Hematopoietic multipotent progenitor cell (in vitro differentiated cells): ENCODE measurements at regions not wholly inside any gene's neighbourhood (a gene's known extent, or its start where the extent isn't known, plus 50 kb on each side); places are given as distances from the start of the nearest gene placed in this dataset. TPM values are rescaled to one million over a fixed set of nuclear protein-coding genes. Genes with fewer than 3 reads are reported as not detected.

Source experiments
- DNase-seq, 3 donors: peaks; one replicate each; pipeline ENCODE4 v3.0.0-alpha.2; 2011 to 2015; ENCODE audit warnings: low read depth in 2 of 3, low spot score in 2 of 3
- small RNA-seq: library from RNA; depleted of rRNA; stranded (forward); fragments of <200 nt; gene quantifications from one replicate; pipeline ENCODE3, GENCODE V24; 2012

DNA sequence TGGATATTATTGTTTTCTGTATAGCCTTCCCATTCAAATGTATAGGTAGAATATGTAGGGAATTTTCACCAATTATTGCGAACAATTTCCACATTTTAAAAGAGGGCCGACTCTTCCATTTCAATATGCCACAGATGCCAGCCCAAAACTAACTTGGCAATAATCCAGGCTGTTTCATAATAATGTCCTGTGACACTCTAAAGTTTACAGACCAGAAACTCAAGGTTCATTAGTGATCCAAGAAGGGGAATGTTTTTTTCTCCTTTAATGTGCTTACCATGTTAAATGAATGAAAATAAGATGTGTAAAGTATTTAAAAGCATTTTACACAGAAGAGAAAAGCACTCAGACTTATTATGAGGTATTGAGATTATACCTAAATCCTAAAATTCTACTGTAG is 63.0 kb upstream of the FAM3C start:
- no peak for DNase-seq

DNA sequence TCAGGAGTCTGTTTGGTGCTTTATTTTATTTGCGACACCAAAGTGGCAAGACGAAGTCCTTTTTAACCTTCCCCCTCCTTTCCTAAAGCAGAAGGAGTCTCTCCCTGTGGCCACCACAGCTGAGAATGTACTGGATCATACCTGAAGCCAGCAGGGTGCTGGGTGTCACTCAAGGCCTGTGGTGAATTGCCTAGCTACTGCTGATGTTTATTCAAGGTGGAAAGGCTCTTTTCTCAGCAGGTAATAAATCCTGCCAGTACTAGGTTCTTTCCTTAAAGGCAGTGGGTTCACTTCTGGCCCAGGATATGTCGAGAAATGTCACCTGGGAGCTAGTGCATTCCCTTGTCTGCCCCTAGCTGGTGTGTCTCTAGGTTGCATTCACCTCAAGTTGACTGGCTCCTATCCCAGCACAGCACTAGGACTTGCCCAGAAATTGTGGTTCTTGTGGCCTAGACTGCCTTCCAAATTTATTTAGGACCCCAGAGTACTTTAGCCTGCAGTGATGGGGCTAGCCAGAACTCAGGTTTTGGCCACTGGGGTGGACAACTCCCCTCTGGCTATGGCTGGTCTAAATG is 60.8 kb upstream of the FAM3C start:
- no peak for DNase-seq

DNA sequence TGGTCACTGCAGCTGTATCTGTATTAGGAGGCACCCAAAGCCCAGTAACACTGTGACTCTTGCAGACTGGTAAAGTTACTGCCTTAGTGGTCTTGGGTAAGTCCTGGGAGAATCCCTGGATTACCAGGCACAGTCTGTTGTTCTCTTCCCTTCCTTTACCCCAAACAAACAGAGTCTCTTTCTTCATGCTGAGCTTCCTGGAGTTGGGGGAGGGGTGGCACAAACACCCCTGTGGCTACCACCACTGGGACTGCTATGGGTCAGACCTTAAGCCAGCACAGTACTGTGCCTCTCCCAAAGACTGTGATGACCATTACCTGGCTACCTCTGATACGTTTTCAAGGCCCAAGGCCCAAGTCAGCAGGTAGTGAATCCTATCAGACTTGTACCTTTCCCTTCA is 59.9 kb upstream of the FAM3C start:
- no peak for DNase-seq

DNA sequence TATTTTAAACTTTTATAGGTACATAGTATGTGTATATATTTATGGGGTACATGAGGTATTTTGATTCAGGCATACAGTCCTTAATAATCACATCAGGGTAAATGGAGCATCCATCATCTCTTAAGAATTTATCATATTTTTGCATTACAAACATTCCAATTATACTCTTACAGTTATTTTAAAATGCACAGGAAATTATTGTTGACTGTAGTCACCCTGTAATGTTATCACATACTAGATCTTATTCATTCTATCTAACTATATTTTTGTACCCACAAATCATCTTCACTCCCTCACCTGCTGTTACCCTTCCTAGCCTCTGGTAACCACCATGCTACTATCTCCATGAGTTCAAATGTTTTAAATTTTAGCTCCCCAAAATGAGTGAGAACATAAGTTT is 56.3 kb upstream of the FAM3C start:
- no peak for DNase-seq

DNA sequence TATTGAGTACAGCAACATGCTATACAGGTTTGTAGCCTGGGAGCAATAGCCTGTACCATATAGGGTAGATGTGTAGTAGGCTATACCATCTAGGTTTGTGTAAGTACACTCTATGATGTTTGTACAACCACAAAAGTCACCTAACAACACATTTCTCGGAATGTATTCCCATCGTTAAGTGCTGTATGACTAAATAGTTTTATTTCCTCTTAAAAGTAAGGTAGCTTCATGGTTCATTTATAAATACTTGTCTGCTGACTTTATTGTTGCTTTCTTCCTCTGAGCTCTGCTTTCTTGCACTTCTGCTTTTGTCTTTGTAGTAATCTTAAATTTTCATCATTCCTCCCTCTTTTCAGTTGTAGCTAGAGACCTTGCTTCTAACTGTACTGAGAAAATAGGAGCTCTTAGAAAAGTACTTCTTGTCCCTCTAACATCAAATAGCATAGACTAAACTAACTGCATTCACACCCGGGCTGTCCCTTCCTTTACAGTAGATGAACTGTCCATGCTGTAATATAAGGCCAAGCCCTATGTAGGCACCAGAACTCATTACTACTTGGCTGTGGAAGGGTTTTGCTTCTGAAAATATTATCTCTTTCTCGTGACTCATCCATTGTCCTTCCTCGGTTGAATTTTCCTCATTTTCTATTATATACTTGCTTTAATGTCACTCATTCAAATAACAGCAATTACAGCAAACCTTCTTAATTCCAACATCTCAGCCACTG is 55.4 kb upstream of the FAM3C start:
- no peak for DNase-seq

DNA sequence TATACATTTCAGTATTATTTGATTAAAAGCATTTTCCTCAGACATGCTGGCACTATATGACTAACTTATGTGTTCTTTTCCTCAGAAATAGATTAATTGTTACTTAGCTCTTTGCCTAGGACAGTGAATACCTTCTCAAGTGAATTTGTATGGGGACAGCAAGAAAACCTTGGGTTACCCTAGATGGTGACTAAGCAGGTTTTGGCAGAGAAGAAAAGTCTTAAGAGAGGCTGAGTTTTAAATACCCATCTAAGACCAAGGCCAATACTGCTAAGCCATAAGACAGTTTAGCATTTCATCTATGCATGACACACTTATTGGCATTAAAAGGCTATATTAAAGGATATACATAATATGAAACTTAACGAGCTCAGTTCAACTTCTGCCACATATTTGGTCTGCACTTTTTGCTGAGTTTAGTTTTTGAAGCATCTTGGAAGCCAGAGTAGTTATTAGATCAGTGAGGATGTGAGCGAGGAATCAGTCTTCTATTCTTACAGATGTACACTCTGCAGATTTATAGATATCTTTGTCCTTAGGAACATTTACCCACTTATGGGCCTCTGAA is 54.6 kb upstream of the FAM3C start:
- no peak for DNase-seq

DNA sequence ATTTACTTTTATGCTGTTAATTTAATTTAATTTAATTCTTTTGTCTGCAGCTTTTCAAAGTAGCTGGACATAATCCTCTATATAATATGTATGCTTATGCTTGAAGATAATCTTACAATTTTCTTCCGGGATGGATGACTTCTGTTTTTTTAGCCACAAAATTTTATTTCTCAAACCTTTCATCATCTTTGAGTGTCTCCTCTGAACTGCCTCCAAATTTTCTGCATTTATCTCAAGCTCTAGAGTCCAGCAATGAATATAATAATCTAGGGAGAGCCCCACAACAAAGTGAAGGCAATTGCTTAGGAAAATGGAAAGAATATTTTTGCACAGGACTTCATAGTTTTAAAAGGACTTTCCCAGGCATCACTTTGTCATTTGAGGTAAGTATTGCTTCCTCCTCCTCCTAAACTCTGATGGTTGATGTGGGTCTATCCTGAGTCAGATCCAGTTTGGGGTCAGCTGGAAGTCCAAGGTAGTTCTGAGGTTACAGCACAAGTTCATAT is 53.7 kb upstream of the FAM3C start:
- no peak for DNase-seq

DNA sequence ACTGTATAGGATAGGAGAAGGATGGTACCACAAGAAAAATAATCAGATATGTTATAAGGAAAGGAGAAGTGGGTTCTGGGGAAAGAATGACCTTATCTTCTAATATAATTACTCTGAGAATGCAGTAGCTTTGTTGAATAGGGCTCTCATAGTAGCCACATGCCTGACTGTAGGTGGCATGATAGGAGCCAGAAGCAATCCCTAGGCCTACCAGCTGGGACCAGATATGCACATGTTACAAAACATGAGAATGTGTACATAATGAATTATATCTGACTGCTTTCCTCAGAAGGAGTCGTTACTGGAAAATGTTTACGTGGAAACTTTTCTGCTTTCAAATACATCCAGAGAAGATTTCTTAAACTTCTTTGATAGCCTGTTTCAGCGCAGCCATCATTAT is 53.2 kb upstream of the FAM3C start:
- no peak for DNase-seq

DNA sequence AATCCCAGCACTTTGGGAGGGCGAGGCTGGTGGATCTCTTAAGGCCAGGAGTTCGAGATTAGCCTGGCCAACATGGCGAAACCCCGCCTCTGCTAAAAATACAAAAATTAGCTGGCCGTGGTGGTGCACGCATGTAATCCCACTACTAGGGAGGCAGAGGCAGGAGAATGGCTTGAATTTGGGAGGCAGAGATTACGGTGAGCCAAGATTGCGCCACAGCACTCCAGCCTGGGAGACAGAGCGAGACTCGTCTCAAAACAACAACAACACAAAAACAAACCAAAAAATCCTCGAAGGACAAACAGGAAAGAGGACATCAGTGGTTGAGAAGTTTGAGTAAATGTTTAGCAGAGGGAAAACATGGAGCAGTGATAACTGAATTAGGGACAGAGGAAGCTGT is 52.3 kb upstream of the FAM3C start:
- DNase-seq = no peak

DNA sequence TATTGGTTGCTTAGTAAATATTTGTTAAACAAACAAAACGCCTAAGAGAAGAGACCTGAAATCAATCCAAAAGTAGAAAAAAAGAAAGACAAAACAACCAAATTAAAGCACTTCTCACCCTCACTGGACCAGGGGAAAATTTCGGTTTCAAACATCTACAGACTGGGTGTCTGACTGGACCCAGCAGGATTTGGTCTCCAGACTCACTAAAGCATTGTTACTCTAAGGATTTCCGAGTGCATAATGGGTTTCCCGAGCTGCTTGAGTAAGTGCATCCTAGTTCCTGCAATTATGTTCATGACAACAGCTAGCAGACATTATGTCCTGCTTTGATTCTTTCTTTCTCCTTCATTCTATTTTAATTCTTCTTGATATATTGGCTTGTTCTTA is 51.8 kb upstream of the FAM3C start:
- no peak for DNase-seq

DNA sequence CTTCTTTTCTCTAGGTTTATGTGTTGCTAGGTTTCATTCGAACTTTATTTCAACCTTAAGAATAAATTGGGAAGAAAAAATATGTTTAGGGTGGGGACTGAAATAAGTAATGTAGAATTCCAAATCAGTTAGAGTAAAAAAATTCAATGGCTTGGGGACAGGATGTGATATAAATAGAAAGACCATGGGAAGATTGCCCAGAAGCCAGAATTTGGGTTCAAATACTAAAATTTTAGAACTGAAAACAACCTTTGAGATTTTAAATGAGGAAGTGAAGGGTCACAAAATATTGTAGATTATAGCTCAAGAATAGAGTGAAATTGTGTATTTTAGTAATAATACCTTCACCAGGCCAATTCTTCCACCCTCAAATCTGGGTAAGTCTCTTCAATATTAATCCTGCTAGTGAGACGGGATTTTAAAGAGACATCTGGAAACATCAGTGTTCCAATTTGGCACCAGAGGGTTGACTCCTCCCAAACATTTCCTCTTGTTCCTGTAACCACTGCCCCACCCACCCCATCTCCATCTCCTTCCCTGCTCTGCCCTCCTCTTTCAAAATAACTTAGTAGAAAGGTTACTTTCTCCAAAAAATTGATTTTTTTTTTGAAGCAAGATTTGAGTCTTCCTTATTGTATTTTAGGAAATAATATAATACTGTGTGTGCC is 51.3 kb upstream of the FAM3C start:
- DNase-seq = no peak

DNA sequence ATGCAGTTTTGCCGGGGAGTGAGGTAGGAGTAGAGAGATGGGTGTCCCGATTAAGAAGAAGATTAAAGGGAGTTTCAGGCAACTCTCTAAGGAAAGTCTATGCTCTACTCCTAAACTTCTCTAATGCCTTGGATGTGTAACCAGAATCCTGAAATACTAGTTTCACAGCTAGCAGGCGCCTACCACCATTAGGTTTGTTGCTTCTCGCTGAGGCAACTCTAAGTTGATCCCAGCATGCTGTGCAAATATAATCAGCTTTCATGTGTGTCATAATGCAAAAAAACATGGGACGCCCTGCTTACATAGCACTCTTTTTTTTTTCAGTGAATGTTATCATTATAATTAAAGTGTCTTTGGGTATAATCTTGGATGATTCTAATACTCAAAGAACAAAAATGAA is 50.4 kb upstream of the FAM3C start:
- no peak for DNase-seq

Small RNAs in the stretch of these regions (small RNA-seq; reads per million reads assigned to genes)
- not detected for gene RN7SKP277
